GM23338 (cell line): ENCODE measurements at regions not wholly inside any gene's neighbourhood (a gene's known extent, or its start where the extent isn't known, plus 50 kb on each side); places are given as distances from the start of the nearest gene placed in this dataset.

Source experiments
- ATAC-seq: fragments of 200-7000 bp; cut with Tn5 transposase; 3 replicates; pipeline ENCODE4 v1.9.1; 2020
- DNase-seq: peaks from one replicate; pipeline ENCODE4 v3.0.0-alpha.2; 2015; ENCODE audit warnings: low spot score
- H2AFZ ChIP-seq: fragments of 200-600 bp; sonication (generic); 2 replicates; pipeline ENCODE4 v1.8.0; 2016; ENCODE audit warnings: antibody characterized with exemption, mild to moderate bottlenecking, moderate library complexity
- H3F3A ChIP-seq: fragments of 200-600 bp; sonication (generic); replicated peaks from 2 replicates; pipeline ENCODE4 v1.8.0; 2017; ENCODE audit warnings: antibody characterized with exemption, mixed run types, low read depth
- H3K27ac ChIP-seq: fragments of 200-600 bp; sonication (generic); 2 replicates; pipeline ENCODE4 v1.6.1; 2016; ENCODE audit warnings: low read depth
- H3K27me3 ChIP-seq: fragments of 200-600 bp; sonication (generic); 2 replicates; pipeline ENCODE4 v1.8.0; 2016; ENCODE audit warnings: mild to moderate bottlenecking, mixed run types, moderate library complexity; ENCODE audit not compliant: insufficient read depth
- H3K36me3 ChIP-seq: fragments of 200-600 bp; sonication (generic); 2 replicates; pipeline ENCODE4 v1.8.0; 2016; ENCODE audit warnings: mild to moderate bottlenecking; ENCODE audit not compliant: insufficient read depth
- H3K4me1 ChIP-seq: fragments of 200-600 bp; sonication (generic); 2 replicates; pipeline ENCODE4 v1.8.0; 2016; ENCODE audit warnings: mild to moderate bottlenecking, moderate library complexity; ENCODE audit not compliant: insufficient read depth
- H3K4me2 ChIP-seq: fragments of 200-600 bp; sonication (generic); 2 replicates; pipeline ENCODE4 v1.7.1; 2017; ENCODE audit warnings: mixed run types
- H3K4me3 ChIP-seq: fragments of 200-600 bp; sonication (generic); 2 replicates; pipeline ENCODE4 v1.6.1; 2016; ENCODE audit warnings: mixed run types
- H3K79me2 ChIP-seq: fragments of 200-600 bp; sonication (generic); replicated peaks from 2 replicates; pipeline ENCODE4 v1.8.0; 2017; ENCODE audit warnings: mild to moderate bottlenecking; ENCODE audit not compliant: insufficient read depth
- H3K9me2 ChIP-seq: fragments of 200-600 bp; sonication (generic); 2 replicates; pipeline ENCODE4 v1.8.0; 2017; ENCODE audit not compliant: insufficient read depth
- H4K20me1 ChIP-seq: fragments of 200-600 bp; sonication (generic); replicated peaks from 2 replicates; pipeline ENCODE4 v1.8.0; 2017; ENCODE audit warnings: mild to moderate bottlenecking; ENCODE audit not compliant: insufficient read depth
- H3K27ac Mint-ChIP-seq: 2 replicates; pipeline ENCODE4 v1.8.0; 2020; ENCODE audit warnings: inconsistent platforms, mild to moderate bottlenecking, moderate library complexity, mixed read lengths
- H3K27me3 Mint-ChIP-seq: 3 replicates; pipeline ENCODE4 v1.8.0; 2022; ENCODE audit warnings: low read depth, mild to moderate bottlenecking, moderate library complexity, mixed read lengths, inconsistent platforms; ENCODE audit not compliant: insufficient read depth, poor library complexity
- H3K36me3 Mint-ChIP-seq: 3 replicates; pipeline ENCODE4 v1.8.0; 2021; ENCODE audit warnings: low read depth, mild to moderate bottlenecking, inconsistent platforms, moderate library complexity, mixed read lengths
- H3K4me1 Mint-ChIP-seq: 3 replicates; pipeline ENCODE4 v1.8.0; 2020; ENCODE audit warnings: mild to moderate bottlenecking, inconsistent platforms, mixed read lengths
- H3K4me3 Mint-ChIP-seq: 3 replicates; pipeline ENCODE4 v1.8.0; 2021; ENCODE audit warnings: moderate library complexity, mild to moderate bottlenecking, inconsistent platforms, mixed read lengths
- H3K9me3 Mint-ChIP-seq: 3 replicates; pipeline ENCODE4 v1.8.0; 2020; ENCODE audit warnings: moderate library complexity, mild to moderate bottlenecking, inconsistent platforms, mixed read lengths
- CREB1 ChIP-seq: fragments of 250-450 bp; sonication (Bioruptor Pico); IDR thresholded peaks from 2 replicates; pipeline ENCODE4 v1.5.0; 2020; ENCODE audit warnings: low read depth, mild to moderate bottlenecking, moderate library complexity
- EZH2 ChIP-seq: fragments of 200-600 bp; sonication (generic); IDR thresholded peaks from one replicate; pipeline ENCODE4 v1.8.0; 2017; ENCODE audit warnings: antibody characterized with exemption, mild to moderate bottlenecking, low read depth; ENCODE audit not compliant: unreplicated experiment
- JUNB ChIP-seq: IDR thresholded peaks from one replicate; pipeline ENCODE4 v1.6.1; 2016; ENCODE audit warnings: antibody characterized with exemption; ENCODE audit not compliant: unreplicated experiment
- POLR2AphosphoS5 ChIP-seq: IDR thresholded peaks from 2 replicates; pipeline ENCODE4 v1.6.1; 2016; ENCODE audit warnings: antibody characterized with exemption, low read depth
- ZNF114 ChIP-seq: fragments of 250-450 bp; sonication (Bioruptor Pico); IDR thresholded peaks from 2 replicates; pipeline ENCODE4 v1.5.0; 2020; ENCODE audit warnings: mild to moderate bottlenecking, moderate library complexity
- ZNF331 ChIP-seq: fragments of 250-450 bp; sonication (Bioruptor Pico); IDR thresholded peaks from 2 replicates; pipeline ENCODE4 v1.5.0; 2020; ENCODE audit warnings: low read depth, mild to moderate bottlenecking, moderate library complexity
- TF ChIP-seq, protein P1 (sequence below), 2 experiments: fragments of 200-600 bp in 1 of 2; sonication (generic) in 1 of 2; conservative IDR thresholded peaks; 2 replicates each; pipeline versions ENCODE4 v1.5.1 to v1.6.1; 2016 to 2017; ENCODE audit warnings: antibody characterized with exemption in 2 of 2, low read depth in 2 of 2, mild to moderate bottlenecking in 2 of 2, moderate library complexity in 1 of 2
- TF ChIP-seq, protein P2 (sequence below): fragments of 250-450 bp; sonication (Bioruptor Pico); IDR thresholded peaks from 2 replicates; pipeline ENCODE4 v1.5.0; 2020; ENCODE audit warnings: mild to moderate bottlenecking, moderate library complexity
- TF ChIP-seq, protein P3 (sequence below): IDR thresholded peaks from 2 replicates; pipeline ENCODE4 v1.6.1; 2016; ENCODE audit warnings: antibody characterized with exemption
- TF ChIP-seq, protein P4 (sequence below): IDR thresholded peaks from one replicate; pipeline ENCODE4 v1.6.1; 2018; ENCODE audit warnings: antibody characterized with exemption; ENCODE audit not compliant: unreplicated experiment

DNA sequence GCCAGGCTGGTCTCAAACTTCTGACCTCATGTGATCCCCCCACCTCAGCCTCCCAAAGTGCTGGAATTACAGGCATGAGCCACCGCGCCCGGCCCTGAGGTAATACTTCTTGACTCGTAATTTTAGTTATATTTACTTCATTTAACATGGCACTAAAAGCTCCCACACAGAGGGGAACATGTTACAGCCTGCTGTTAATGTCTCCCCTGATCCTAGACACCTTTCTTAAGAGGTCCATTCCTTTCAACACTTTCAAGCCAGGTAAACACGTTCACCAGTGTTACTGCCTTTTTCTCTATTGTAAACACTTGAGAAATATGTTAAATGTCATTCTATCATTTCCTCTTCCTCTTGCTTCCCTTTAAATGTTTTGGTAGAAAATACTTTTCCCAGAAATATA, 161.4 kb downstream of the METTL4 start (continued):
- no peak for TF ChIP-seq JUNB
- TF ChIP-seq, protein P1, sequence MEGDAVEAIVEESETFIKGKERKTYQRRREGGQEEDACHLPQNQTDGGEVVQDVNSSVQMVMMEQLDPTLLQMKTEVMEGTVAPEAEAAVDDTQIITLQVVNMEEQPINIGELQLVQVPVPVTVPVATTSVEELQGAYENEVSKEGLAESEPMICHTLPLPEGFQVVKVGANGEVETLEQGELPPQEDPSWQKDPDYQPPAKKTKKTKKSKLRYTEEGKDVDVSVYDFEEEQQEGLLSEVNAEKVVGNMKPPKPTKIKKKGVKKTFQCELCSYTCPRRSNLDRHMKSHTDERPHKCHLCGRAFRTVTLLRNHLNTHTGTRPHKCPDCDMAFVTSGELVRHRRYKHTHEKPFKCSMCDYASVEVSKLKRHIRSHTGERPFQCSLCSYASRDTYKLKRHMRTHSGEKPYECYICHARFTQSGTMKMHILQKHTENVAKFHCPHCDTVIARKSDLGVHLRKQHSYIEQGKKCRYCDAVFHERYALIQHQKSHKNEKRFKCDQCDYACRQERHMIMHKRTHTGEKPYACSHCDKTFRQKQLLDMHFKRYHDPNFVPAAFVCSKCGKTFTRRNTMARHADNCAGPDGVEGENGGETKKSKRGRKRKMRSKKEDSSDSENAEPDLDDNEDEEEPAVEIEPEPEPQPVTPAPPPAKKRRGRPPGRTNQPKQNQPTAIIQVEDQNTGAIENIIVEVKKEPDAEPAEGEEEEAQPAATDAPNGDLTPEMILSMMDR (conservative IDR thresholded peaks at IDR 0.05; ENCODE audit: low read depth in 2 of 2), result no peak

DNA sequence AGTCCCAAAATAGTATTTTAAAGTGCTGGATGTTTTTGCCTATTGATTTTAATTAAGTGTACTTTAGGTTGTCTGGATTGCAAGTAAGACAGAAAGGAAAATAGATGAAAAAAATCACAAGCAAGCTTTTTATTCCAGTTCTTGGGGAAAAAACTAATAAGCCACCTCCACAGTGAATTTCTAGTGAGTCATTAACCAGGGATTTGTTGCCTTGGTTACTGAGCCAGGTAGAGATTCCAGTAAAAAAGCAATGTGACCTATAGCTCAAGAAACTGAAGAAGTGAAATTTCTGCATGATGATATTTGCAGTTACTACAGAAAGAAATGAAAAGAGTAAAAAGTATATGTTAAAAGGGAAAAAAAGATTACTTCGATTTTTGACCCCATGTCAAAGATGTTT, 160.6 kb downstream of the METTL4 start:
- no peaks in the 10 kb centered on the region for H3K79me2 ChIP-seq
- no peaks in the 10 kb centered on the region for H3K9me2 ChIP-seq
- H3F3A ChIP-seq, result no peaks in the 10 kb centered on the region
- no peak overlapping the region for H2AFZ ChIP-seq
- no peaks in the 10 kb centered on the region for H3K36me3 ChIP-seq
- no peaks in the 10 kb centered on the region for H3K36me3 Mint-ChIP-seq
- no peaks in the 10 kb centered on the region for H3K4me1 ChIP-seq
- DNase-seq (no peak), ATAC-seq (no peak)
- H3K9me3 Mint-ChIP-seq, result no peaks in the 10 kb centered on the region
- peaks cover 2% of the 10 kb centered on the region for H3K27me3 Mint-ChIP-seq
- no peak overlapping the region for H3K27ac ChIP-seq
- H3K27me3 ChIP-seq, result no peaks in the 10 kb centered on the region
- no peak overlapping the region for H3K4me3 ChIP-seq
- no peak overlapping the region for H3K4me2 ChIP-seq
- H3K27ac Mint-ChIP-seq, result no peak overlapping the region
- H4K20me1 ChIP-seq, result no peaks in the 10 kb centered on the region
- peaks cover 9% of the 10 kb centered on the region; the same call in 2 of the 3 replicates for H3K4me1 Mint-ChIP-seq
- no peak overlapping the region for H3K4me3 Mint-ChIP-seq
- no peak for TF ChIP-seq EZH2
- TF ChIP-seq, protein P2, sequence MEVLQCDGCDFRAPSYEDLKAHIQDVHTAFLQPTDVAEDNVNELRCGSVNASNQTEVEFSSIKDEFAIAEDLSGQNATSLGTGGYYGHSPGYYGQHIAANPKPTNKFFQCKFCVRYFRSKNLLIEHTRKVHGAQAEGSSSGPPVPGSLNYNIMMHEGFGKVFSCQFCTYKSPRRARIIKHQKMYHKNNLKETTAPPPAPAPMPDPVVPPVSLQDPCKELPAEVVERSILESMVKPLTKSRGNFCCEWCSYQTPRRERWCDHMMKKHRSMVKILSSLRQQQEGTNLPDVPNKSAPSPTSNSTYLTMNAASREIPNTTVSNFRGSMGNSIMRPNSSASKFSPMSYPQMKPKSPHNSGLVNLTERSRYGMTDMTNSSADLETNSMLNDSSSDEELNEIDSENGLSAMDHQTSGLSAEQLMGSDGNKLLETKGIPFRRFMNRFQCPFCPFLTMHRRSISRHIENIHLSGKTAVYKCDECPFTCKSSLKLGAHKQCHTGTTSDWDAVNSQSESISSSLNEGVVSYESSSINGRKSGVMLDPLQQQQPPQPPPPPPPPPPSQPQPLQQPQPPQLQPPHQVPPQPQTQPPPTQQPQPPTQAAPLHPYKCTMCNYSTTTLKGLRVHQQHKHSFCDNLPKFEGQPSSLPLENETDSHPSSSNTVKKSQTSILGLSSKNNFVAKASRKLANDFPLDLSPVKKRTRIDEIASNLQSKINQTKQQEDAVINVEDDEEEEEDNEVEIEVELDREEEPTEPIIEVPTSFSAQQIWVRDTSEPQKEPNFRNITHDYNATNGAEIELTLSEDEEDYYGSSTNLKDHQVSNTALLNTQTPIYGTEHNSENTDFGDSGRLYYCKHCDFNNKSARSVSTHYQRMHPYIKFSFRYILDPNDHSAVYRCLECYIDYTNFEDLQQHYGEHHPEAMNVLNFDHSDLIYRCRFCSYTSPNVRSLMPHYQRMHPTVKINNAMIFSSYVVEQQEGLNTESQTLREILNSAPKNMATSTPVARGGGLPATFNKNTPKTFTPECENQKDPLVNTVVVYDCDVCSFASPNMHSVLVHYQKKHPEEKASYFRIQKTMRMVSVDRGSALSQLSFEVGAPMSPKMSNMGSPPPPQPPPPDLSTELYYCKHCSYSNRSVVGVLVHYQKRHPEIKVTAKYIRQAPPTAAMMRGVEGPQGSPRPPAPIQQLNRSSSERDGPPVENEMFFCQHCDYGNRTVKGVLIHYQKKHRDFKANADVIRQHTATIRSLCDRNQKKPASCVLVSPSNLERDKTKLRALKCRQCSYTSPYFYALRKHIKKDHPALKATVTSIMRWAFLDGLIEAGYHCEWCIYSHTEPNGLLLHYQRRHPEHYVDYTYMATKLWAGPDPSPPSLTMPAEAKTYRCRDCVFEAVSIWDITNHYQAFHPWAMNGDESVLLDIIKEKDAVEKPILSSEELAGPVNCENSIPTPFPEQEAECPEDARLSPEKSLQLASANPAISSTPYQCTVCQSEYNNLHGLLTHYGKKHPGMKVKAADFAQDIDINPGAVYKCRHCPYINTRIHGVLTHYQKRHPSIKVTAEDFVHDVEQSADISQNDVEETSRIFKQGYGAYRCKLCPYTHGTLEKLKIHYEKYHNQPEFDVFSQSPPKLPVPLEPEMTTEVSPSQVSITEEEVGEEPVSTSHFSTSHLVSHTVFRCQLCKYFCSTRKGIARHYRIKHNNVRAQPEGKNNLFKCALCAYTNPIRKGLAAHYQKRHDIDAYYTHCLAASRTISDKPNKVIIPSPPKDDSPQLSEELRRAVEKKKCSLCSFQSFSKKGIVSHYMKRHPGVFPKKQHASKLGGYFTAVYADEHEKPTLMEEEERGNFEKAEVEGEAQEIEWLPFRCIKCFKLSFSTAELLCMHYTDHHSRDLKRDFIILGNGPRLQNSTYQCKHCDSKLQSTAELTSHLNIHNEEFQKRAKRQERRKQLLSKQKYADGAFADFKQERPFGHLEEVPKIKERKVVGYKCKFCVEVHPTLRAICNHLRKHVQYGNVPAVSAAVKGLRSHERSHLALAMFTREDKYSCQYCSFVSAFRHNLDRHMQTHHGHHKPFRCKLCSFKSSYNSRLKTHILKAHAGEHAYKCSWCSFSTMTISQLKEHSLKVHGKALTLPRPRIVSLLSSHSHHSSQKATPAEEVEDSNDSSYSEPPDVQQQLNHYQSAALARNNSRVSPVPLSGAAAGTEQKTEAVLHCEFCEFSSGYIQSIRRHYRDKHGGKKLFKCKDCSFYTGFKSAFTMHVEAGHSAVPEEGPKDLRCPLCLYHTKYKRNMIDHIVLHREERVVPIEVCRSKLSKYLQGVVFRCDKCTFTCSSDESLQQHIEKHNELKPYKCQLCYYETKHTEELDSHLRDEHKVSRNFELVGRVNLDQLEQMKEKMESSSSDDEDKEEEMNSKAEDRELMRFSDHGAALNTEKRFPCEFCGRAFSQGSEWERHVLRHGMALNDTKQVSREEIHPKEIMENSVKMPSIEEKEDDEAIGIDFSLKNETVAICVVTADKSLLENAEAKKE (CRISPR knock-in tag), result no peak
- TF ChIP-seq JUNB, result no peak
- TF ChIP-seq CREB1 (CRISPR knock-in tag), result no peak
- no peak for TF ChIP-seq ZNF331 (CRISPR knock-in tag)
- TF ChIP-seq POLR2AphosphoS5, result no peak
- TF ChIP-seq, protein P3, sequence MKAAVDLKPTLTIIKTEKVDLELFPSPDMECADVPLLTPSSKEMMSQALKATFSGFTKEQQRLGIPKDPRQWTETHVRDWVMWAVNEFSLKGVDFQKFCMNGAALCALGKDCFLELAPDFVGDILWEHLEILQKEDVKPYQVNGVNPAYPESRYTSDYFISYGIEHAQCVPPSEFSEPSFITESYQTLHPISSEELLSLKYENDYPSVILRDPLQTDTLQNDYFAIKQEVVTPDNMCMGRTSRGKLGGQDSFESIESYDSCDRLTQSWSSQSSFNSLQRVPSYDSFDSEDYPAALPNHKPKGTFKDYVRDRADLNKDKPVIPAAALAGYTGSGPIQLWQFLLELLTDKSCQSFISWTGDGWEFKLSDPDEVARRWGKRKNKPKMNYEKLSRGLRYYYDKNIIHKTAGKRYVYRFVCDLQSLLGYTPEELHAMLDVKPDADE, result no peak
- TF ChIP-seq, protein P1 (conservative IDR thresholded peaks at IDR 0.05; ENCODE audit: low read depth in 2 of 2), result no peak
- no peak for TF ChIP-seq ZNF114 (CRISPR knock-in tag)
- TF ChIP-seq, protein P4, sequence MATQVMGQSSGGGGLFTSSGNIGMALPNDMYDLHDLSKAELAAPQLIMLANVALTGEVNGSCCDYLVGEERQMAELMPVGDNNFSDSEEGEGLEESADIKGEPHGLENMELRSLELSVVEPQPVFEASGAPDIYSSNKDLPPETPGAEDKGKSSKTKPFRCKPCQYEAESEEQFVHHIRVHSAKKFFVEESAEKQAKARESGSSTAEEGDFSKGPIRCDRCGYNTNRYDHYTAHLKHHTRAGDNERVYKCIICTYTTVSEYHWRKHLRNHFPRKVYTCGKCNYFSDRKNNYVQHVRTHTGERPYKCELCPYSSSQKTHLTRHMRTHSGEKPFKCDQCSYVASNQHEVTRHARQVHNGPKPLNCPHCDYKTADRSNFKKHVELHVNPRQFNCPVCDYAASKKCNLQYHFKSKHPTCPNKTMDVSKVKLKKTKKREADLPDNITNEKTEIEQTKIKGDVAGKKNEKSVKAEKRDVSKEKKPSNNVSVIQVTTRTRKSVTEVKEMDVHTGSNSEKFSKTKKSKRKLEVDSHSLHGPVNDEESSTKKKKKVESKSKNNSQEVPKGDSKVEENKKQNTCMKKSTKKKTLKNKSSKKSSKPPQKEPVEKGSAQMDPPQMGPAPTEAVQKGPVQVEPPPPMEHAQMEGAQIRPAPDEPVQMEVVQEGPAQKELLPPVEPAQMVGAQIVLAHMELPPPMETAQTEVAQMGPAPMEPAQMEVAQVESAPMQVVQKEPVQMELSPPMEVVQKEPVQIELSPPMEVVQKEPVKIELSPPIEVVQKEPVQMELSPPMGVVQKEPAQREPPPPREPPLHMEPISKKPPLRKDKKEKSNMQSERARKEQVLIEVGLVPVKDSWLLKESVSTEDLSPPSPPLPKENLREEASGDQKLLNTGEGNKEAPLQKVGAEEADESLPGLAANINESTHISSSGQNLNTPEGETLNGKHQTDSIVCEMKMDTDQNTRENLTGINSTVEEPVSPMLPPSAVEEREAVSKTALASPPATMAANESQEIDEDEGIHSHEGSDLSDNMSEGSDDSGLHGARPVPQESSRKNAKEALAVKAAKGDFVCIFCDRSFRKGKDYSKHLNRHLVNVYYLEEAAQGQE, result no peak
